D721Med (cell line): ENCODE measurements at regions not wholly inside any gene's neighbourhood (a gene's known extent, or its start where the extent isn't known, plus 50 kb on each side); places are given as distances from the start of the nearest gene placed in this dataset.

Experiments used
- DNase-seq: peaks from one replicate; pipeline ENCODE4 v3.0.0; 2011; ENCODE audit warnings: low spot score; ENCODE audit not compliant: insufficient read length
- FAIRE-seq: peaks from 2 replicates; lab custom pipeline; 2011; peaks lifted over from hg19 to GRCh38; lab: Jason Lieb, UNC
- CTCF ChIP-seq: IDR thresholded peaks from 2 replicates; pipeline ENCODE4 v1.5.1; 2012; ENCODE audit warnings: mild to moderate bottlenecking, control low read depth; ENCODE audit not compliant: insufficient read depth; ENCODE audit errors: missing control alignments

DNA sequence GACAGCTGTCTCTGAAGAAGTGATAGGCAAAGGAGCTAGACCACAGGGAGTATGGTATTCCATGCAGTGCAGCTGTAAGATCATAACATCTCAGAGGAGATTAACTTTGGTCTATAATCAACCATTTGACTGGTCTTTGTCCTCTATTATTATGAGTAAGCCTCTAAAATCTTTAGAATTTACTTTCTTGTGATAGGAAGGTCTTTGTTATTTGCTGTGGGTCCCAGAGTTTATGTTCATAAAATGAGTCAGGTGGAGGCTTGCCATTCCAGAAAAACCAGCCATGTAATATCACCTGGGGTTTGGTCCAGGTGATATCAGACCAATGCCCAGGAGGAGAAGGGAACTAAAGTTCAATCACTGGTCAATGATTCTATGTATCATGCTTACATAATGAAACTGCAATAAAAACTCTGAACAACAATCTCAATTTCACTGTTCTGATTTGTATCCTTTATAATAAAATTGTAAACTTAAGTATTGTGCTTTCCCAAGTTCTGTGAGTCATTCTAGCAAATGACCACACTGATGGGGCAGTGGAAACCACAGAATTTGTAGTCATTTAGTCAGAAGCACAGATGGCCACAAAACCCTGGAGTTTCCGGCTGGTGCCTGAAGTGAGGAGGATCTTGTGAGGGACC, 239.6 kb upstream of the TRAM1L1 start:
- TF ChIP-seq CTCF, result no peak
- DNase-seq (no peak), FAIRE-seq (no peak)

DNA sequence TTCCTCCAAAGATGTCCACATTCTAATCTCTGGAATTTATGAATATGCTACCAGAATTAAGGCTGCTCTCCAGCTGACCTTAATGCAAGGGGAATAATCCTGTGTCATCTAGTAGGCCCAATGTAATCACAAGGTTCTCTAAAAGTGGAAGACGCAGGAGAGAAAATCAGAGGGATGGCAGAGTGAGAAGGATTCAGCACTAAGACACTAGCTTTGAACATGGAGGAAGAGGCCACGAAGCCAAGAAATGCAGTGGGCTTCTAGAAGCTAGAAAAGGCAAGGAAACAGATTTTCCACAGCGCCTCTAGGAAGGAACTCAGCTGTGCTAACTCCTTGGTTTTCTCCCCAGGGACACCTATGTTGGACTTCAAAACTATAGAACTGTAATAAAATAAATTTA, 240.7 kb upstream of the TRAM1L1 start:
- FAIRE-seq, result no peak
- TF ChIP-seq CTCF, result no peak

GRCh38 chr4:117327491-117327890, 242.1 kb upstream of the TRAM1L1 start:
- TF ChIP-seq CTCF, result no peak
- FAIRE-seq (no peak), DNase-seq (no peak)

More for the DNA sequence above, 240.7 kb upstream of the TRAM1L1 start:
- DNase-seq, result no peak

DNA sequence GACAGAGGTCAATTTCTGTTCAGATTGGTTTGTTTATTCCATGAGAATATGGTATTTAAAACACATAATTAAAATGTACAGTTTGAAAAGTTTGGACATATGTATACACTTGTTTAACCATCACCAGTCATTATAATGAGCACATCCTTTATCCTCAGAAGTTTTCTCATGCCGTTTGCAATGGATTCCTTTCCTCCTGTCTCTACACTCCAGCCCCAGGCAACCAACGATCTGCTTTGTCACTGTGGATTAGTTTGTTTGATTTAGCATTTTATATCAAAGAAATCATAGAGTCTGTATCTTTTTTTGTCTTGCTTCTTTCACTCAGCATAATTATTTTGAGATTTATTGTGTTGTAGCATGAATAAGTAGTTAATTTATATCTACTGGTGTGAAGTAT, 243.0 kb upstream of the TRAM1L1 start:
- FAIRE-seq, result no peak
- no peak for TF ChIP-seq CTCF
- no peak for DNase-seq

DNA sequence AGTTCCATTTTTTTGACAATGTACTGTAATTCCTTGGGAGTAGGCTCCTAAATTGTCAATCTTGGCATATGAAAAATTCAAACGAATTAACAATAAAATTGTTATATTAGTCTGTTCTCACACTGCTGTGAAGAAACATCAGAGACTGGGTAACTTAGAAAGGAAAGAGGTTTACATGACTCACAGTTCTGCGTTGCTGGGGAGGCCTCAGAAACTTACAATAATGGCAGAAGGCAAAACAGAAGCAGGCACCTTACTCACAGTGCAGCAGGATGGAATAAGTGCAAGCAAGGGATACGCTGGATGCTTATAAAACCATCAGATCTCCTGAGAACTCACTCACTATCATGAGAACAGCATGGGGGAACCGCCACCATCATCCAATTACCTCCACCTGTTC, 246.4 kb upstream of the TRAM1L1 start:
- no peak for DNase-seq
- TF ChIP-seq CTCF, result no peak
- FAIRE-seq, result no peak

DNA sequence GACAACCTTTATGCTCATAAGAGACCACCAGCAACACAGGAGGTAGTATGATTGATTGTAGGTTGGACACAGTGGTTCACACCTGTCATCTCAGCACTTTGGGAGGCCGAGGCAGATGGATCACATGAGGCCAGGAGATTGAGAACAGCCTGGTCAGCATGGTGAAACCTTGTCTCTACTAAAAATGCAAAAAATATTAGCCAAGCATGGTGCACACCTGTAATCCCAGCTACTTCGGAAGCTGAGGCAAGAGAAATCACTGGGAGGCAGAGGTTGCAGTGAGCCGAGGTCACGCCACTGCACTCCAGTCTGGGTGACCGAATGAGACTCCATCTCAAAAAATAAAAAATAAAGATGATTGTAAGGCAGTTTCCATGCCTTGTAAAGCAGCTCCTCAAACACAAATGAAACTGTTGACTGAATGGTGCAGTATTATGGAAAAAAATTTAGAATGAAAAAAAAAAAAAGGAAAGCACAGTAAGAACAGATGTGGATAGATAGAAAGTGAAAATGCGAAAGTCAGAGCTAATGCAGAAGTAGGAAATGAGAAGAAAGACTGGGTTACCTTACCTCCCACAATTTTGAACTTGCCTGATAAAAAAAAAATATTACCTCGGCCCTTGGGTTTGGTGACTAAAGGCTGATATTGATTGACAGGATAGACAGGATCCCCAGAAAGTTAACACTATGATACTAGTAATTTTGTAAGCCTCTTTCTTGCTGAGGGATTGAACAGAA, 249.2 kb upstream of the TRAM1L1 start:
- FAIRE-seq (no peak), DNase-seq (no peak)
- no peak for TF ChIP-seq CTCF

DNA sequence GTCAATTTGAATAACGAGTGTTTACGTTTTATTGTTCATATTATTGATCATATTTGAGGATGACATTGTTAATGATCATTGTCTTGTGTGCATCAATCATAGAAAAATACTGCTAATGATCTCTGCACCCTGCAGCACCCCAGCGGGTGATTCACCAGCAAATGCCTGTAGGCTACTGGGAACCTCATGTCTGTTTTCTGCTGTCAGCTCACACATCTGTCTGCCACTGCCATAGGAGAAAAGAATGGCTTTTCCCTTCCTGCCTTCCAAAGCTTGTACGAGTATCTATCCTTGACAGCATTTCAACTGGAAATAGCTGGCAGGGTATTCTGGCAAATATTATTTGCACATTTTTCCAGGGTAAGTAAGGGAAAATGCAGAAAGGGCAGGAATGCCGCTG, 272.1 kb upstream of the TRAM1L1 start:
- TF ChIP-seq CTCF, result no peak
- FAIRE-seq, result no peak

More for the DNA sequence above, 272.1 kb upstream of the TRAM1L1 start:
- DNase-seq, result no peak
